MM.1S (cell line): ENCODE measurements at regions not wholly inside any gene's neighbourhood (a gene's known extent, or its start where the extent isn't known, plus 50 kb on each side); places are given as distances from the start of the nearest gene placed in this dataset.

ENCODE experiments used
- DNase-seq: peaks from one replicate; pipeline ENCODE4 v3.0.0-alpha.2; 2015
- H2AFZ ChIP-seq: fragments of 300-600 bp; sonication (generic); 2 replicates; pipeline ENCODE4 v1.6.0; 2016; ENCODE audit warnings: antibody characterized with exemption, low read length
- H3F3A ChIP-seq: fragments of 300-600 bp; sonication (generic); 2 replicates; pipeline ENCODE4 v1.6.1; 2016; ENCODE audit warnings: mild to moderate bottlenecking, antibody characterized with exemption, low read length, moderate library complexity, mixed read lengths; ENCODE audit not compliant: insufficient read depth
- H3K27ac ChIP-seq: fragments of 300-600 bp; sonication (generic); 2 replicates; pipeline ENCODE4 v1.5.1; 2016; ENCODE audit warnings: mild to moderate bottlenecking, low read length
- H3K27me3 ChIP-seq: fragments of 300-600 bp; sonication (generic); replicated peaks from 2 replicates; pipeline ENCODE4 v1.6.0; 2016; ENCODE audit warnings: low read length; ENCODE audit not compliant: insufficient read depth
- H3K36me3 ChIP-seq: fragments of 300-600 bp; sonication (generic); replicated peaks from 2 replicates; pipeline ENCODE4 v1.6.1; 2016; ENCODE audit warnings: mild to moderate bottlenecking, low read length, mixed read lengths; ENCODE audit not compliant: insufficient read depth
- H3K4me1 ChIP-seq: fragments of 300-600 bp; sonication (generic); 2 replicates; pipeline ENCODE4 v1.6.1; 2016; ENCODE audit warnings: low read length, mixed read lengths
- H3K4me2 ChIP-seq: fragments of 300-600 bp; sonication (generic); 2 replicates; pipeline ENCODE4 v1.6.0; 2016; ENCODE audit warnings: low read depth, low read length
- H3K4me3 ChIP-seq: fragments of 300-600 bp; sonication (generic); 2 replicates; pipeline ENCODE4 v1.5.1; 2016; ENCODE audit warnings: low read length, mixed read lengths
- H3K79me2 ChIP-seq: fragments of 300-600 bp; sonication (generic); 2 replicates; pipeline ENCODE4 v1.6.1; 2016; ENCODE audit warnings: mixed run types, low read length, mixed read lengths
- H3K9ac ChIP-seq: fragments of 300-600 bp; sonication (generic); 2 replicates; pipeline ENCODE4 v1.6.1; 2016; ENCODE audit warnings: low read length, mixed read lengths
- H3K9me2 ChIP-seq: fragments of 300-600 bp; sonication (generic); replicated peaks from 2 replicates; pipeline ENCODE4 v1.6.1; 2016; ENCODE audit warnings: mild to moderate bottlenecking, low read length, mixed read lengths; ENCODE audit not compliant: insufficient read depth
- H3K9me3 ChIP-seq: fragments of 300-600 bp; sonication (generic); replicated peaks from 2 replicates; pipeline ENCODE4 v1.6.1; 2016; ENCODE audit warnings: mild to moderate bottlenecking, low read length, mixed read lengths; ENCODE audit not compliant: insufficient read depth
- H4K20me1 ChIP-seq: fragments of 300-600 bp; sonication (generic); 2 replicates; pipeline ENCODE4 v1.6.1; 2016; ENCODE audit warnings: mild to moderate bottlenecking, low read length, moderate library complexity, mixed read lengths; ENCODE audit not compliant: insufficient read depth
- EZH2 ChIP-seq: fragments of 300-600 bp; sonication (generic); optimal IDR thresholded peaks from 2 replicates; pipeline ENCODE3; 2017; ENCODE audit warnings: low read depth, mild to moderate bottlenecking, antibody characterized with exemption, low read length, mixed read lengths
- EZH2phosphoT487 ChIP-seq: fragments of 300-600 bp; sonication (generic); IDR thresholded peaks from 2 replicates; pipeline ENCODE4 v1.6.1; 2018; ENCODE audit warnings: antibody characterized with exemption, low read length
- TF ChIP-seq, protein P1 (sequence below): fragments of 300-600 bp; sonication (generic); IDR thresholded peaks from 2 replicates; pipeline ENCODE4 v1.5.1; 2016; ENCODE audit warnings: antibody characterized with exemption, low read length, mixed read lengths

DNA sequence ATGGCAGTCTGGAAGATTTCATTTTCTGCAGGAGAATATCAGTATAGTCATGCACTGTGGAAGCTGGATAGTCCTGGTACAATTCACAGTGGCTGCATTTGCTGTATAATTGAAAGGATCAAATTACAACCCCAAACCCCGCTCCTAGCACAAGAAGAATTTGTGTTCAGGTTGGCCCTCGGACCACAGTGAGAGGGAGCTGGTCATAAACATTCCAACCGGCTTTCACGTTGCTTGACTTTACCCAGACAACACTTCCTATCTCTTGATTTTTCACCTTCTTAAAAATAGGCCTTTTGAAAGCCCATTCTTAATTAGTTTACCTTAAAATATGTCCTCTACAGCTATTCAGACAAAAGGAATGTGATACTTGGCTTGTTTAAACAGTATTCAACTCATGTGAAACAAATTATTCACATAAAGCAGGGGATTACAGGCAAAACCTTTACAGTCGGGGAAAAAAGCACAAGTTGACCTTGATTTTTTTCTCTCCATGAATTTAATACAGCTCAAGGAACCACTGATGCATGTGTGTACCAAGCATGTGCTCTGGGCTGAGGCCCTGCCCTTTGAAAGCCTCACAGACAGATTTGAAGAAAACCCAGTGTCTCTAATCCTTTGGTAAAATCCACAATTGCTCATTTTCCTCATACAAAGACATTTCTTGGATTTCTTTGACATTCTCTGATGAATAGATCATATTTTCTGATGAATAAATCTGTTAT, 143.0 kb upstream of the SOX11 start:
- H2AFZ ChIP-seq: no peak overlapping the region
- H3K79me2 ChIP-seq: no peaks in the 10 kb centered on the region
- TF ChIP-seq, protein P1, sequence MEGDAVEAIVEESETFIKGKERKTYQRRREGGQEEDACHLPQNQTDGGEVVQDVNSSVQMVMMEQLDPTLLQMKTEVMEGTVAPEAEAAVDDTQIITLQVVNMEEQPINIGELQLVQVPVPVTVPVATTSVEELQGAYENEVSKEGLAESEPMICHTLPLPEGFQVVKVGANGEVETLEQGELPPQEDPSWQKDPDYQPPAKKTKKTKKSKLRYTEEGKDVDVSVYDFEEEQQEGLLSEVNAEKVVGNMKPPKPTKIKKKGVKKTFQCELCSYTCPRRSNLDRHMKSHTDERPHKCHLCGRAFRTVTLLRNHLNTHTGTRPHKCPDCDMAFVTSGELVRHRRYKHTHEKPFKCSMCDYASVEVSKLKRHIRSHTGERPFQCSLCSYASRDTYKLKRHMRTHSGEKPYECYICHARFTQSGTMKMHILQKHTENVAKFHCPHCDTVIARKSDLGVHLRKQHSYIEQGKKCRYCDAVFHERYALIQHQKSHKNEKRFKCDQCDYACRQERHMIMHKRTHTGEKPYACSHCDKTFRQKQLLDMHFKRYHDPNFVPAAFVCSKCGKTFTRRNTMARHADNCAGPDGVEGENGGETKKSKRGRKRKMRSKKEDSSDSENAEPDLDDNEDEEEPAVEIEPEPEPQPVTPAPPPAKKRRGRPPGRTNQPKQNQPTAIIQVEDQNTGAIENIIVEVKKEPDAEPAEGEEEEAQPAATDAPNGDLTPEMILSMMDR: no peak
- TF ChIP-seq EZH2: no peak
- no peak for TF ChIP-seq EZH2phosphoT487
- no peak overlapping the region for H3K4me3 ChIP-seq
- no peaks in the 10 kb centered on the region for H3K27me3 ChIP-seq
- H3K4me2 ChIP-seq: no peak overlapping the region
- no peak for DNase-seq
- no peak overlapping the region for H3K27ac ChIP-seq
- H3K9me2 ChIP-seq: no peaks in the 10 kb centered on the region
- H3K9me3 ChIP-seq: no peaks in the 10 kb centered on the region
- H3K4me1 ChIP-seq: no peaks in the 10 kb centered on the region
- H3F3A ChIP-seq: no peaks in the 10 kb centered on the region
- H3K9ac ChIP-seq: no peak overlapping the region
- no peaks in the 10 kb centered on the region for H4K20me1 ChIP-seq
- no peaks in the 10 kb centered on the region for H3K36me3 ChIP-seq

DNA sequence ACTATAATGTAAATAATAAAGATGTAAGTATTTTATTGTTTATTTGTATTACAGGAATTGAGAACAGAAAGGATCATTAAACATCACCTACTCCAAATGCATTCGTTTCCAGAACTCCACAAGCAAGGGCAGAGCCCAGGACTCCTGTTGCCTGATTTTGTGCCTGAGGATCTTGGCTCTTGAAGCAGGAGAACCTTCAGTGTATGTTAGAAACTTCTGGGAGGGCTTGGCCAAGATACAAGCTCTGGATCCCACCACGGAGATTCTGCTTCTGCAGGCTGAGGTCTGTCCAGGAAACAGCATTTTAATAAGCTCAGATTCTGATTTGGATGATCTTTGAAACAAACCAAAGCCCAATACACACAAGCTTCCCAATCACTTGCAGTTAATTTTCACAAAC, 142.4 kb upstream of the SOX11 start:
- H4K20me1 ChIP-seq: no peaks in the 10 kb centered on the region
- no peak for DNase-seq
- no peaks in the 10 kb centered on the region for H3K79me2 ChIP-seq
- H2AFZ ChIP-seq: no peak overlapping the region
- H3K4me3 ChIP-seq: no peak overlapping the region
- H3K4me1 ChIP-seq: no peaks in the 10 kb centered on the region
- H3F3A ChIP-seq: no peaks in the 10 kb centered on the region
- H3K9me3 ChIP-seq: no peaks in the 10 kb centered on the region
- H3K27me3 ChIP-seq: no peaks in the 10 kb centered on the region
- no peak for TF ChIP-seq EZH2phosphoT487
- TF ChIP-seq, protein P1: no peak
- TF ChIP-seq EZH2: no peak
- H3K4me2 ChIP-seq: no peak overlapping the region
- H3K9ac ChIP-seq: no peak overlapping the region
- H3K27ac ChIP-seq: no peak overlapping the region
- no peaks in the 10 kb centered on the region for H3K36me3 ChIP-seq
- H3K9me2 ChIP-seq: no peaks in the 10 kb centered on the region

DNA sequence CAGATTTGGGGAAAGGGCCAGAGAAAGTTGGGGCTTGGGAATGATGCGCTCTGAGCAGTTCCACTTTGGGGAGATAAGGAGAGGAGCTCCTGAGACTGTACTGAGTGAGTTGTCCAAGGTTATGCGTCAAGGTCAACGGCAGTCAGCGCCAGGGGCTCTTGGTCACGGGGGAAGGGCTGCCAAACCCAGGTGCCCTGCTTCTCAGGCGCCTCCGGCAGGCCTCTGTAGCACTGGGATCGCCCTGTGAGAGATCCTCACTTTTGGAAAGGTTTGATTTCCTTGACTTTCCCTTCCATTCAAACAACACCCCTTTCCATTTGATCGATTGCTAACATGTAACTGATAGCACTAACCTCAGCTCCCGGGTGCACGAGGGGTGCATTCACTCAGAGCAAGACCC, 136.5 kb upstream of the SOX11 start:
- Histone ChIP-seq H3K27me3 (no peaks in the 10 kb centered on the region), H3K4me2 (no peak overlapping the region), H3K9ac (no peak overlapping the region), H3K9me3 (no peaks in the 10 kb centered on the region), H3K36me3 (no peaks in the 10 kb centered on the region), H3K4me3 (no peak overlapping the region), H3K27ac (no peak overlapping the region), H3K9me2 (no peaks in the 10 kb centered on the region), H3F3A (no peaks in the 10 kb centered on the region), H2AFZ (no peak overlapping the region), H4K20me1 (no peaks in the 10 kb centered on the region), H3K79me2 (no peaks in the 10 kb centered on the region), H3K4me1 (no peaks in the 10 kb centered on the region)
- TF ChIP-seq EZH2 (no peak), EZH2phosphoT487 (no peak)
- TF ChIP-seq, protein P1: no peak
- DNase-seq: no peak
